Cardiac septum (tissue), 1 donor: ENCODE measurements at regions not wholly inside any gene's neighbourhood (a gene's known extent, or its start where the extent isn't known, plus 50 kb on each side); places are given as distances from the start of the nearest gene placed in this dataset.
"Not testable (repeated sequence)": the region's sequence is repeated elsewhere in the genome, so short reads cannot be mapped to it uniquely, and the experiment has no call there.

Experiments used
- DNase-seq: peaks from one replicate; pipeline ENCODE4 v3.0.0-alpha.2; 2020; ENCODE audit warnings: low spot score
- intact Hi-C: fragments of 100-400 bp; cut with DNase I; formaldehyde crosslinking; loops from one replicate; pipeline ENCODE4 v1.14.0; 2022
- donor health status: DM: no; HTN: no; CAD: no.

DNA sequence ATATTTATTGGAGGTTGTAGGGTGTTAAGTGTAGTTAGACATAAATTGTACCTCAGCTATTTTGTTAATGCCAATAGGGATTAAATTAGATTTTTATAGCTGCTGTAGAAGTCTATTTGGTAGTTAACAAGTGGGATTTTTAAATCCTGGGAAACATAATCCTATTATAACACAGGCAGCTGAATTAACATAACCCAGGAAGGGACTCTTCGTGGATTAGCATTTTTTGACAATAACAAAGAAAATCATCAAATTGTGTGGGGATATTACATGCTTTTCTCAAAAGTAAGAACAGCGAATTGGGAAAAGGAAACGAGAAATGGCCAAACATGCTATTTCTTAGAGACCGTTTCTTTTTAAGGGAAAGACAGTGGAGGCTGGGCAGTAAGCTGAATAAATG lies 172.8 kb downstream of the ZIC5 start:
- intact Hi-C loops, result no loop called here
- DNase-seq, result no peak

- intact Hi-C loops, result no loop called here
- DNase-seq, result no peak
Measured at GRCh38 chr13:99797691-99798090, 173.9 kb downstream of the ZIC5 start.

DNA sequence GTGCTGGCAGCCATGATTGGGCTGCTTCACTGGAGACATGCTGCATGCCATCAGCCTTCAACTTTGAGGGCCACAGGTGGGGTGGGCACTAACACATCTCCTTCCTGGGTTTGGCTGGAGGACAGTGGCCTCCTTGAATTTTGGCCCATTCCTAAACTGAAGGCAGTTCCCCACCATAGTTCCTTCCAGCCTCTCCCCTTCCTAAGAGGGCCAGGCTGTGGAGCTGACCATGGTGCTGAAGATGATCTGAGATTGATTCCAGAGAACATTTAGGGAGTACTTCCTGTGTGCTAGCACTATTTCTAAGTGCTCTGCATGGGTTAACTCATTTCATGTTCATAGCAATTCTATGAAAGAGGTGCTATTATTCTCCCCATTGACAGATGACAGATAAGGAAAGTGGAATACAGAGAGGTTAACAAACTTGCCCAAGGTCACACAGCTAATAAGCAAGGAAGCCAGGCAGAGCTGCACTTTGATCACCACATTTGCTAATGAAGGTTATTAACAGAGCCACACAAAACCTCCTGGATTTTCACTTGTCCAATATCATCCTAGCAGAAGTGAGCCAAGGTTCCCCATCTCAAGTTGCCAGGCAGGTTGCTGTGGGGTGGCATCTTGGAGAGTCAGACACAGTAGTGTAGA lies 175.3 kb downstream of the ZIC5 start:
- intact Hi-C loops, result no loop called here
- no peak for DNase-seq

DNA sequence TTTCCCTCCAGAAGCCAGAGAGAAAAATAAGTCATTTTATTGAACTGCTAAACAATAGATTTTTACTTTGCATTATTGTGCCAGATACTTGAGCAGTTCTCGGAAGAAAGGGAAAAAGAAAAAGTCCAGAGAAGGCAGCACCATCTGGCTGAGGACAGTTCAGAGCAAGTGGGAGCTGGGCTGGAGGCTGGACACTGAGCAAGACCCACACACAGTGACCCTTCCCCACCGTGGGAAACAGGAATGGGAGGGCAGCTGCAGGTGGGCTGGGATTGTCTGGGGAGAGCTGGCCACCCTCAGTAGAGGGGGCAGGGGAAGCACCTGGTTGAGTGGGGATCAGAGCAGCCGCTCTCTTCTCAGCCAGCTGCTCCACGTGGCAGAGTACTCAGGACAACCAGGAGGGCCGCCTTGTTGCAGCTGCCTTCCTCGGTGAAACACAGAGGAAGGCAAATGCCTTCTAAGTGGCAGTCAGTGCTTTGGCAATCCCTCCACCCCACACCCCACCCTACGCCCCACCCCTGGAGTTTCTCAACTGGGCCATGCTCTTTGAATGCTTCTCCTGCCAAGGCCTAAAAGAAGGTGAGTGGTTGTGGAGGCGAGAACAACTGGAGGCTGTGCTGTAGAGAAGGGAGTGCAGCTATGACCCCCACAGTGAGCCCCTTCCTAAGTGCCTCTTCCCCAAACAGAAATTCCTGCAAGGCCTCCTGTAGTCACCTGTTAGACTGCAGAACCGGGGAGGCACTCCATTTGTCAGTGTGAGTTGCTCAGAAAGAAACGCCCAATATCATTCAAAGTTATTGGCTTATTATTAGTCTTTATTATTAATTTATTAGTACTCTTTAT lies 179.3 kb downstream of the ZIC5 start:
- no peak for DNase-seq
- intact Hi-C loops, result no loop called here

DNA sequence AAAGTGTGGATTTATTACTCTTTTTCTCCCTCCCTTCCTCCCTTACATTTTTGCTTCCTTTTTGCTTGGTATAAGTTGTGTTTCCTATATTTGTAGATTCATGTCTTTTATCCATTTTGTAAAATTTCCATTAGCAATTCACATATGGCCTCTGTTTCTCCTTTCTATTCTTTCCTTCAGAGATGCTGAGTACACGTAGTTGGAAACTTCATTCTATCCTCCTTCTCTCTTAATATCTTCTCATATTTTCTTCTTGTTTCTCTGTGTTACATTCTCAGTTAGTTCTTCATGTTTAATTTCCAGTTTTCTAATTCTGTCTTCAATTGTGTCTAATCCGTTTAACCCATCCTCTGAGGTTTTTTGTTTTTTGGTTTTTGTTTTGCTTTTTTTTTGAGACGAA lies 188.9 kb downstream of the ZIC5 start:
- DNase-seq, result no peak
- intact Hi-C loops, result no loop called here

- no peak for DNase-seq
- intact Hi-C loops, result no loop called here
Measured at GRCh38 chr13:99778500-99778899, 193.1 kb downstream of the ZIC5 start.

- intact Hi-C loops, result no loop called here
Measured at GRCh38 chr13:99777873-99778272, 193.7 kb downstream of the ZIC5 start.

GRCh38 chr13:99774644-99775043 lies 196.9 kb downstream of the ZIC5 start:
- intact Hi-C loops, result no loop called here
- DNase-seq, result no peak

More at GRCh38 chr13:99777873-99778272, 193.7 kb downstream of the ZIC5 start:
- DNase-seq, result no peak

DNA sequence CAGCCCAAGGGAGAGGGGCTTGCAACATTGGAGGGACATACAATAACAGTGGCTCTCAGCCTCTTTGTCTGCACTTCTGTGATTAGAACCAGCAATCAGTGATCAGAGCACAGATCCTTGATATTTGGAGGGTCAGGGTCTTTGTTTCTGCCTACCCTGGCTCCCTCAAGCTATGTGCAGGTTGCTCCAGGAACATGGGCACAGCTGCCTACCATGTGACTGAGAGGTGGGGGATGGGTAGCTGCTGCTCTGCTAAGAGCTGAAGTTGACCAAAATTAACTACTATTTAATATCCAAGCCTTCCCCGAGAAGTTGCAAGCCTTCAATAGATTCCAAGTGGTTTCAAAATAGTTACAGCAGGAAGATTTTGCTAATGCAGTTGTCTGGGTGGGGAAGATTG lies 202.6 kb downstream of the ZIC5 start:
- no peak for DNase-seq
- intact Hi-C loops, result no loop called here

GRCh38 chr13:99766641-99767045 lies 204.9 kb downstream of the ZIC5 start:
- intact Hi-C loops, result no loop called here
- DNase-seq, result no peak

- DNase-seq, result no peak
- intact Hi-C loops, result no loop called here
Measured at GRCh38 chr13:99765869-99766268, 205.7 kb downstream of the ZIC5 start.

GRCh38 chr13:99760456-99760855 lies 211.1 kb downstream of the ZIC5 start:
- DNase-seq, result no peak
- intact Hi-C loops, result no loop called here

DNA sequence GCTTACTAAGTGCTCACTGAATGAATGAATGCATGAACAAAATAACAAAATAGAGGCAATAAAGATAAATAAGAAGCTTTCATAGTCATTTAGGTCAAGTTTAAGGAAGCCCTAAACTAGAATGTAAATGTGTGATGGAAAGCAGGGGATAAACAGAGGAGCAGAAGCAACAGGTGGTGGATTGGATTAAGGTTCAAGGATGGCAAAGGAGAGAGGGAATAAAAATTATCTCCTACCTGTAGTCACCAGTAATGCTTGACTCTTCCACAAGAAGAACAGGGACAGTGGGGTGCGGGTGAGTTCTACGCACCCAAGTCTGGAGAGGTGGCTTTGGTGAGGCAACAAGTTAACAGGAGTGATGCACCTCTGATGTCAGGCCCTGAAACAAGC lies 212.4 kb downstream of the ZIC5 start:
- DNase-seq, result no peak
- intact Hi-C loops, result no loop called here

DNA sequence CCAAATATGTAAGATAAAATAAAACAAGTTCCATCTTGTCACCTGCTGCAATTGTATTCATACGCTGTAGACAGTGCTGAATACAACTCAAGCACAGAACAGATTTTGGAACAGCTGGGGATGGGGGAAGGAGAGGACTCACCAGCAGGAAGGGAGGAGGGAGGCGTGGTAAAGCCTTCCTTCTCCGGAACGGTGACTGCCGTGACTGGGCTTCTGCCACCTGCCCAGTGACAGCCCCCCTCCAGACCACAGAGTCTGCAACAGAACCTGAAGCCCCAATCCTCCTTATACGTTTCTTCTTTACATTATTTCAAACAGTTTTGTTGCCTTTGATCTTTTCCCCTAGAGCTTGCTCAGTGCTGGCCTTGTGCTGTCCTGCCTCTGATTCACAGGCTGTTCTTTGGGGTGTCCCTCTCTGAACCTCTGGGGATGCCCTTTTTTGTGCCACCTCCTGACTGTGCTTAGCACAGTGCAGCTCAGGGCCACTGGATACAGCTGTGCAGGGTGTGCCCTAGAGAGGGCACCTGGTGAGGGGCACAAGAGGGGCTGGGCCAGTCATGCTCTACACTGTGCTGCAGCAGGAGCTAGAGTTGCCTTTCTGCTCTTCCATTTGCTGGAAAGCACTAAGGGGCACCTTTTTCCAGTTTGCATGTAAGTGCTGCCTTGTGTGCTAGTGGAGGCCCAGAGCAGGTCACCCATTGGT lies 213.0 kb downstream of the ZIC5 start:
- intact Hi-C loops, result no loop called here
- DNase-seq, result no peak

GRCh38 chr13:99757756-99758459 lies 213.7 kb downstream of the ZIC5 start:
- no peak for DNase-seq
- intact Hi-C loops, result no loop called here

DNA sequence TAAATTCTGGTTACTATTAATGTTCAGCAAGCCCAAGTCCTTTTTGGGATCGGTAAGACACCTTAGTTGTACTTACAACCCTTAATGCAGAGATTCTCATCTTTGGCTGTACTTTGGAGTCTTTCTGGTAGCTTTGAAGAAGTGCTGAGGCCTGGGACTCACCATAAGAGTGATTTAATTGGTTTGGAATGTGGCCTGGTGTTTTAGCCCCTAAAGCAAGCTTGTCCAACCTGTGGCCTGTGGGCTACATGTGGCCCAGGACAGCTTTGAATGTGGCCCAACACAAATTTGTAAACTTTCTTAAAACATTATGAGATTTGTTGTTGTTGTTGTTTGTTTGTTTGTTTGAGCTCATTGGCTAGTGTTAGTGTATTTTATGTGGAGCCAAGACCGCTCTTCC lies 215.3 kb downstream of the ZIC5 start:
- no peak for DNase-seq
- intact Hi-C loops, result no loop called here

- intact Hi-C loops, DNase-seq: not testable (repeated sequence)
Measured at GRCh38 chr13:99754750-99755149, 216.8 kb downstream of the ZIC5 start.

DNA sequence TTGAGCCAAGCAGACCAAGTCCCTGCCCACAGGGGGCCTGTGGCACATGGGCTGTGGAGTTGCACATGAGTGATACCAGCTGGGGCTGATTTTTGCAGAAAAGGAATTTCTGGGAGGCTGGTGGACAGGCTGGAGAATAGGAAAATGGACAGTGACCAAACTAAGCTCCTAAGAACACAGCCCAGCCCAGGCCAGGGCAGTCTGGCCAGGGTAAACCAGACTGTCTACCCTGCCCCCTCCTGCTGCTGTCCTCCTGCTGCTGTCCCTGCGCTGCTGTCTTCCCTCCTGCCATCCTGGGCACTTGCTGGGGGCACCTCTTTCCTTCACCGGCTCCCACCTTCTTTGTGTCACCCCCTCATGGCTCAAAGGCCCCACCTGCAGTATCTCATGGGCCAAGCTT lies 219.2 kb downstream of the ZIC5 start:
- intact Hi-C loops, result no loop called here
- no peak for DNase-seq

DNA sequence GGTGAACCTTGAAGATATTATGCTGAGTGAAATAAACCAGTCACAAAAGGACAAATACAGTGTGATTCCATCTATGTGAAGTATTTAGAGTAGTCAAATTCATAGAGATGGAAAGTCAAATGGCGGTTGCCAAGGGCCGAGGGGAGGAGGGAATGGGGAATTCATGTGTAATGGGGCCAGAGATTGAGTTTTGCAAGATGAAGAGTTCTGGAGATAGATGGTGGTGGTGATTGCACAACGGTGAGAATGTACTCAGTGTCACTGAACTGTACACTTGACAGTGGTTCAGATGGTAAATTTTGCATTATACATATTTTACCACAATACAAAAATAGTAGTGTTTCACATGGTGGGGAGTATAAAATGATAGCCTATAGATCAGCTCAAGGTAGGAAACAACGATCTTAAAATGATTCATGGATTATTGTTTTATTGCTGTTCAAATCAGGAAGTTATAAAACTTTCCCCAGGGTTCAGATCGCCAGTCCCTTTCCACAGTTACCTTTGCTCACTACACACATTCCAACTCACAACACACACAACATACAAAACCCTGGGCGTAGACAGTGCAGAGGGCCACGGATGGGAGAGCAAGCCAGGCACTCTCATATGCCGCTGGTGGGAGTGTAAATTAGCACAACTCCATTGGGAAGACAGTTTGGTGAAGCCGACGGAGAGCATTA lies 219.9 kb downstream of the ZIC5 start:
- intact Hi-C loops, result no loop called here
- DNase-seq, result no peak

DNA sequence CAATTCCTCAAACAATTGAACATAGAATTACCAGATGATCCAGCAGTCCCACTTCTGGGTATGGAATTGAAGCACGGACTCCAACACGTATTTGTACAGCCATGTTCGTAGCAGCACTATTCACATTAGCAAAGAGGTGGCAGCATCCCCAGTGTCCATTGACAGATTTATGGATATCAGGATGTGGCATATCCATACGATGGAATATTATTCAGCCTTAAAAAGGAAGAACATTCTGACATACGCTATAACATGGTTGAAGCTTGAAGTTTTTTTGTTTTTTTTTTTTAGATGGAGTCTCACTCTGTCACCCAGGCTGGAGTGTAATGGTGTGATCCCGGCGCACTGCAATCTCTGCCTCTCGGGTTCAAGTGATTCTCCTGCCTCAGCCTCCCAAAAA lies 220.6 kb downstream of the ZIC5 start:
- no peak for DNase-seq
- intact Hi-C loops, result no loop called here
